Skeletal muscle cell (primary cell): ENCODE measurements at regions not wholly inside any gene's neighbourhood (a gene's known extent, or its start where the extent isn't known, plus 50 kb on each side); places are given as distances from the start of the nearest gene placed in this dataset.
"Not testable (repeated sequence)": the region's sequence is repeated elsewhere in the genome, so short reads cannot be mapped to it uniquely, and the experiment has no call there.

ENCODE experiments used
- DNase-seq: peaks from one replicate; pipeline ENCODE4 v3.0.0-alpha.2; 2010; ENCODE audit warnings: low read depth
- H3K4me3 ChIP-seq: 2 replicates; pipeline ENCODE4 v1.5.1; 2011; ENCODE audit warnings: low read depth, mild to moderate bottlenecking, control low read depth, low read length, moderate library complexity

GRCh38 chr3:105140899-105141367 is 225.8 kb upstream of the ALCAM start:
- no peak overlapping the region for H3K4me3 ChIP-seq
- DNase-seq: no peak

DNA sequence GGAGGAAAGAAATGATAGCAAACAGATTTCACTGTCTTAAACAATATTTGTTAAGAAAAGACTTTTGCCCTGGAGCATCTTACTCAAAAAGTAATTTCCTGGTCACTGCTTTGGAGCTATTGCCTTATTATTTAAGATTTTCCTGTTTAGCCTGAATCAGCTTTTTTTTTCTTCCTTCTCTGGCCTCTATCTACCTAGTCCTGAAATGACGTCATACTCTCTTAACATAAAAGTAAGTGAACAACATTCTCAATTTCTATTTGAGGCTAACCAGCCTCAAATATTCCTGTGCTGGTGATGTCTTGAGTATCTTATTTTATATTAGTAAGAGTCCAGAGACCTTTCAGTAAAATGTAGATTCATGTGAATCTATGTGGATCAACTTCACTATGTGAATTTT is 221.9 kb upstream of the ALCAM start:
- no peak overlapping the region for H3K4me3 ChIP-seq
- no peak for DNase-seq

GRCh38 chr3:105145511-105145910 is 221.2 kb upstream of the ALCAM start:
- DNase-seq: no peak
- H3K4me3 ChIP-seq: no peak overlapping the region

- H3K4me3 ChIP-seq, DNase-seq: not testable (repeated sequence)
Measured at GRCh38 chr3:105149197-105149596, 217.5 kb upstream of the ALCAM start.

- no peak overlapping the region for H3K4me3 ChIP-seq
- DNase-seq: no peak
Measured at GRCh38 chr3:105152987-105153386, 213.7 kb upstream of the ALCAM start.

DNA sequence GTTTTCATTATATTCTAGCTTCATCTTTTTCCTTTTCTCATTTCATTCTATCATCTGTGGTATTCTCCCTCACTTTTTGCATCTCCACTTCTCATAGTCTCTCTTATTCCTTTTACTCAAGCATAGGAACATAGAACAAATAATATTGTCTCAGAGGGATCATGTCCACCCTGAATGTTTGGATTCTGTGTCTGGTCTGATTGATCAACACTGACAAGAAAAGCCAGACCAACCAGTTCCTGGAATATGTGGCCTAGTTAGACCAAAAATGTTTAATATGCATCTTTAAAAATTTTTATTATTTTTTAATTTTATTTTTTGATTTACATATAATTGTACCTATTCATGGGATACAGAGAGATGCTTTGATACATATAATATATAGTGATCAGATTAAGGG is 212.0 kb upstream of the ALCAM start:
- no peak overlapping the region for H3K4me3 ChIP-seq
- DNase-seq: no peak

GRCh38 chr3:105157067-105157765 is 209.5 kb upstream of the ALCAM start:
- H3K4me3 ChIP-seq: no peak overlapping the region
- no peak for DNase-seq

GRCh38 chr3:105157766-105158085 is 209.0 kb upstream of the ALCAM start:
- no peak overlapping the region for H3K4me3 ChIP-seq
- DNase-seq: no peak

GRCh38 chr3:105158286-105158685 is 208.4 kb upstream of the ALCAM start:
- H3K4me3 ChIP-seq: no peak overlapping the region
- no peak for DNase-seq

DNA sequence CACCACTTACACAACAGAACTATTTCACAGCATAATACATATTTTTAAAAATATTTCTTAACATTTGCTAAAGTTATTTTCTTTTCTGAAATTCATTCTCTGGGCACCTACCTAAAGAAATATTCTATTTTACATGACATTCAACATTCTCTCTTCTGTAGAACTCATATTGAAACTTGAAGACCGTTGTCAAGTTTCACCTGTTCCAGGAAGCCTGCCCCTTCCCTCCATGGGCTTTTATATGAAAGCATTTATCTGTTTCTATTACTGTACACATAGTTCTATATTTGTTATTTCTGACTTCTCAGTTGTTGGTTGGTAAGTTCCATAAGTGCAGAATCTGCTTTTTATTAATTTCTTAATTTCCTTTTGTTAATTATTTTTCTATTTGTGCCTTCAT is 204.3 kb upstream of the ALCAM start:
- no peak for DNase-seq
- no peak overlapping the region for H3K4me3 ChIP-seq

GRCh38 chr3:105166893-105167292 is 199.8 kb upstream of the ALCAM start:
- no peak overlapping the region for H3K4me3 ChIP-seq

GRCh38 chr3:105170423-105170822 is 196.3 kb upstream of the ALCAM start:
- H3K4me3 ChIP-seq: no peak overlapping the region
- no peak for DNase-seq

More at GRCh38 chr3:105166893-105167292, 199.8 kb upstream of the ALCAM start:
- DNase-seq: no peak

GRCh38 chr3:105174017-105174615 is 192.6 kb upstream of the ALCAM start:
- DNase-seq: no peak
- H3K4me3 ChIP-seq: no peak overlapping the region

GRCh38 chr3:105177576-105177975 is 189.1 kb upstream of the ALCAM start:
- no peak for DNase-seq
- H3K4me3 ChIP-seq: no peak overlapping the region

DNA sequence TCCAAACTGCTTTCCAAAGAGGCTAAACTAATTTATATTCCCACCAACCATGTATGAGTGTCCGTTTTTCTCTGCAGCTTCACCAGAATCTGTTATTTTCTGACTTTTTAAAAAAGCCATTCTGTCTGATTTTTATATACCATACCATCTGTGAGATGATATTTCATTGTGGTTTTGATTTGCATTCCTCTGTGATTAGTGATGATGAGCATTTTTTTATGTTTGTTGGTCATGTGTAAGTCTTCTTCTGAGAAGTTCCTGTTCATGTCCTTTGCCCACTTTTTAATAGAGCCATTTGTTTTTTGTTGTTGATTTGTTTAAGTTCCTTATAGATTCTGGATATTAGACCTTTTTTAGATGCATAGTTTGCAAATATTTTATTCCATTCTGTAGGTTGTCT is 179.4 kb upstream of the ALCAM start:
- DNase-seq: no peak

GRCh38 chr3:105195260-105195659 is 171.4 kb upstream of the ALCAM start:
- peak; percentile 26 for DNase-seq
- no peak overlapping the region for H3K4me3 ChIP-seq

More for the DNA sequence above, 179.4 kb upstream of the ALCAM start:
- no peak overlapping the region for H3K4me3 ChIP-seq

DNA sequence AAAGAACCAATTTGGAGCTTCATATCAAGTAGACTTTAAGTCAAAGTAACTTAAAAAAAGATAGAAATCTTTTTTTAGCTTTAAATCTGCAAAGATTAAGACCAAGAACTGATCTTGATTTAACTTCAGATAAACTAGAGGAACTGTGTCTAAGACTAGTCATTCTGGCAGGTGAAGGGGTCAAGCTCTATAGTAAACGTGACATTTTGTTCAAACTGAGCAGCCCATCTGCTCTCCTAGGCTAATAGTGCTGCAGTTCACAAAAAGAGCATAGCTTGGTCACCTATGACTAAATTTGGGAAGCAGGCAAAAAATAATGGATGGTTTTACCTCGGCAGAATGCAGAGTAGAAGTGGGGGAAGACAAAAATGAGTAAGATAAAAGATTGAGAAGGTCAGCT is 168.8 kb upstream of the ALCAM start:
- no peak for DNase-seq
- H3K4me3 ChIP-seq: no peak overlapping the region

DNA sequence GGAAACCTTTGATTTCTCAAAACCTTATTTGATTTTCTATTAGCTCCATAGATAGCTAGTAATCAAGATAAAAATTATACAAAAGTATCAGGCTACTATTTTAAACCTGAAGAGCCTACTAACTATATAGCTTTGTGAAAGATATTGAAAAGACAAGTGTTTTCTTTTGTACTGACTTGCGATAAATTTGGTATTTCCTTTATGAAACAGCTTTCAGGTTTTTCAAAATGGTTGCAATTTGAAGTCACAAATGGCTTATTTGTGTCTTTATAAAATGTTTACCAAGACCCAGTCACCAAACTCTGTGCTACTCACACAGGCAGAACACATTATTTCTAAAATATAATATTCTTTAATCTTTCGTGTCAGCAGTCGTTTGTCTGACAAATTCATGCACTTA is 167.5 kb upstream of the ALCAM start:
- H3K4me3 ChIP-seq: no peak overlapping the region
- no peak for DNase-seq

- DNase-seq: no peak
Measured at GRCh38 chr3:105210141-105210540, 156.6 kb upstream of the ALCAM start.

DNA sequence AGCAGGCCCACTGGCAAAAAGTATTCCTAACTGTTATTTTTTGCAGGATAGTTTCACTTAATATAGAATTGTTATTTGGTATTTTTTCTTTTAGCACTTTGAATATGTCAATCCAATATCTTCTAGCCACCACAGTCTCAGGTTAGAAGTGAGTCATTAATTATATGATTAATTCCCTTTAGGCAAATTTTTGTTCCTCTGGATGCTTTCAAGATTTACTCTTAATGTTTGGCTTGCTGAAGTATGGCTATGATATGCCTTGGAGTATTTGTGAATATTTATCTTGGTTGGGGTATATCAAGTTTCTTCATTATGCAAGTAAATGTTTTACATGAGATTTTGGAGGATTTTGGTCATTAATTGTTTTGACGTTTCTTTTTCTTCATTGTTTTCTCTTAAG is 152.1 kb upstream of the ALCAM start:
- no peak for DNase-seq
- no peak overlapping the region for H3K4me3 ChIP-seq

More at GRCh38 chr3:105210141-105210540, 156.6 kb upstream of the ALCAM start:
- H3K4me3 ChIP-seq: no peak overlapping the region

DNA sequence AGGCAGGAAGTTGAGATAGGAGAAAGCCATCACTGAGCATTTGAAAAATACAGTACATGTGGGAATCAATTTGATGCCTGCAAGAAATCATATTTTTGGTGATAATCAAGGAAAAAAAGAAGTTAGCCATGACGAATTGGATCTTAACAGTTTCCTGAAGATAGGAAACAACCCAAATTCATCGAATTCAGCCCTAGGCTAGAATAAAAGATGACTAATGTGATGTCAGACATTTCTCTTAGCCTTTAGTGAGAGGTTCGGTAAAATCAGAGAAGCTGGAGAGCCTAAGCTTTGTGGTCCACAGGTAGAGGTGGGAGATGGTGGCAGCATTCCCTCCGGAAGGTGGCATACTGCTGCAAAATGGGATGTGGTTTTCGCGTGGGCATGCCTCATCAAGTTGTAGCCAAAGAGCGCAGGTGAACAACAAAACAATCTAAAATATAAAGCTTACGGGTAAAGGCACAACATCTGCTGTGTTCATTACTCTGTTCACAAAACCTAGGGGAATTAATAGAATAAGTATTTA is 144.1 kb upstream of the ALCAM start:
- no peak for DNase-seq
- no peak overlapping the region for H3K4me3 ChIP-seq
